HEK293 (cell line): ENCODE measurements at regions not wholly inside any gene's neighbourhood (a gene's known extent, or its start where the extent isn't known, plus 50 kb on each side); places are given as distances from the start of the nearest gene placed in this dataset.

Experiments
- HOXC10 ChIP-seq: sonication (generic); formaldehyde crosslinking; IDR thresholded peaks from 2 replicates; pipeline ENCODE4 v1.8.1; 2023; ENCODE audit warnings: mild to moderate bottlenecking, missing genetic modification reagents
- ZNF274 ChIP-seq, 2 experiments: fragments of 200-500 bp in 1 of 2; fragments of 450-650 bp in 1 of 2; sonication (Bioruptor generic) in 1 of 2; formaldehyde crosslinking in 1 of 2; IDR thresholded peaks; 2 replicates each; pipeline versions ENCODE4 v1.5.1 to v1.6.1; 2014 to 2016; ENCODE audit warnings: borderline replicate concordance in 1 of 2, inconsistent platforms in 1 of 2, low read length in 1 of 2, missing biosample characterization in 1 of 2, missing genetic modification characterization in 1 of 2
- ZNF530 ChIP-seq: fragments of 450-650 bp; formaldehyde crosslinking; IDR thresholded peaks from 2 replicates; pipeline ENCODE4 v1.5.1; 2016; ENCODE audit warnings: low read depth, missing biosample characterization, missing genetic modification characterization
- TF ChIP-seq, protein P1 (sequence below): fragments of 450-650 bp; formaldehyde crosslinking; IDR thresholded peaks from 2 replicates; pipeline ENCODE4 v1.5.1; 2016; ENCODE audit warnings: missing biosample characterization, missing genetic modification characterization
- TF ChIP-seq, protein P2 (sequence below): fragments of 450-650 bp; formaldehyde crosslinking; IDR thresholded peaks from 2 replicates; pipeline ENCODE4 v1.5.1; 2016; ENCODE audit warnings: missing biosample characterization, missing genetic modification characterization
- TF ChIP-seq, protein P3 (sequence below): fragments of 450-650 bp; formaldehyde crosslinking; IDR thresholded peaks from 2 replicates; pipeline ENCODE4 v1.5.1; 2016; ENCODE audit warnings: missing biosample characterization, missing genetic modification characterization

GRCh38 chr9:84593352-84593751, 76.2 kb upstream of the NTRK2 start:
- TF ChIP-seq, protein P1, sequence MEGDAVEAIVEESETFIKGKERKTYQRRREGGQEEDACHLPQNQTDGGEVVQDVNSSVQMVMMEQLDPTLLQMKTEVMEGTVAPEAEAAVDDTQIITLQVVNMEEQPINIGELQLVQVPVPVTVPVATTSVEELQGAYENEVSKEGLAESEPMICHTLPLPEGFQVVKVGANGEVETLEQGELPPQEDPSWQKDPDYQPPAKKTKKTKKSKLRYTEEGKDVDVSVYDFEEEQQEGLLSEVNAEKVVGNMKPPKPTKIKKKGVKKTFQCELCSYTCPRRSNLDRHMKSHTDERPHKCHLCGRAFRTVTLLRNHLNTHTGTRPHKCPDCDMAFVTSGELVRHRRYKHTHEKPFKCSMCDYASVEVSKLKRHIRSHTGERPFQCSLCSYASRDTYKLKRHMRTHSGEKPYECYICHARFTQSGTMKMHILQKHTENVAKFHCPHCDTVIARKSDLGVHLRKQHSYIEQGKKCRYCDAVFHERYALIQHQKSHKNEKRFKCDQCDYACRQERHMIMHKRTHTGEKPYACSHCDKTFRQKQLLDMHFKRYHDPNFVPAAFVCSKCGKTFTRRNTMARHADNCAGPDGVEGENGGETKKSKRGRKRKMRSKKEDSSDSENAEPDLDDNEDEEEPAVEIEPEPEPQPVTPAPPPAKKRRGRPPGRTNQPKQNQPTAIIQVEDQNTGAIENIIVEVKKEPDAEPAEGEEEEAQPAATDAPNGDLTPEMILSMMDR (tag by site-specific recombination) = no peak
- no peak for TF ChIP-seq ZNF274 (IDR thresholded peaks at IDR 0.05; ENCODE audit: low read length)
- no peak for TF ChIP-seq ZNF274 (tag by site-specific recombination; IDR thresholded peaks at IDR 0.05; ENCODE audit: borderline replicate concordance)
- TF ChIP-seq, protein P2, sequence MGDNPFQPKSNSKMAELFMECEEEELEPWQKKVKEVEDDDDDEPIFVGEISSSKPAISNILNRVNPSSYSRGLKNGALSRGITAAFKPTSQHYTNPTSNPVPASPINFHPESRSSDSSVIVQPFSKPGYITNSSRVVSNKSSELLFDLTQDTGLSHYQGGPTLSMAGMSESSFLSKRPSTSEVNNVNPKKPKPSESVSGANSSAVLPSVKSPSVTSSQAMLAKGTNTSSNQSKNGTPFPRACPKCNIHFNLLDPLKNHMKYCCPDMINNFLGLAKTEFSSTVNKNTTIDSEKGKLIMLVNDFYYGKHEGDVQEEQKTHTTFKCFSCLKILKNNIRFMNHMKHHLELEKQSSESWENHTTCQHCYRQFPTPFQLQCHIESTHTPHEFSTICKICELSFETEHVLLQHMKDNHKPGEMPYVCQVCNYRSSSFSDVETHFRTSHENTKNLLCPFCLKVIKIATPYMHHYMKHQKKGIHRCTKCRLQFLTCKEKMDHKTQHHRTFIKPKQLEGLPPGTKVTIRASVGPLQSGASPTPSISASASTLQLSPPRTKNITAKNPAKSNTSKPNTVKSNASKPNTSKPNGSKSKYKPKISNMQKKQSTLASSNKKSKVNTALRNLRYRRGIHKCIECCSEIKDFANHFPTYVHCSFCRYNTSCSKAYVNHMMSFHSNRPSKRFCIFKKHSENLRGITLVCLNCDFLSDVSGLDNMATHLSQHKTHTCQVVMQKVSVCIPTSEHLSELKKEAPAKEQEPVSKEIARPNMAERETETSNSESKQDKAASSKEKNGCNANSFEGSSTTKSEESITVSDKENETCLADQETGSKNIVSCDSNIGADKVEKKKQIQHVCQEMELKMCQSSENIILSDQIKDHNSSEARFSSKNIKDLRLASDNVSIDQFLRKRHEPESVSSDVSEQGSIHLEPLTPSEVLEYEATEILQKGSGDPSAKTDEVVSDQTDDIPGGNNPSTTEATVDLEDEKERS (tag by site-specific recombination) = no peak
- no peak for TF ChIP-seq ZNF530 (tag by site-specific recombination)
- no peak for TF ChIP-seq HOXC10 (CRISPR knock-in tag)
- TF ChIP-seq, protein P3, sequence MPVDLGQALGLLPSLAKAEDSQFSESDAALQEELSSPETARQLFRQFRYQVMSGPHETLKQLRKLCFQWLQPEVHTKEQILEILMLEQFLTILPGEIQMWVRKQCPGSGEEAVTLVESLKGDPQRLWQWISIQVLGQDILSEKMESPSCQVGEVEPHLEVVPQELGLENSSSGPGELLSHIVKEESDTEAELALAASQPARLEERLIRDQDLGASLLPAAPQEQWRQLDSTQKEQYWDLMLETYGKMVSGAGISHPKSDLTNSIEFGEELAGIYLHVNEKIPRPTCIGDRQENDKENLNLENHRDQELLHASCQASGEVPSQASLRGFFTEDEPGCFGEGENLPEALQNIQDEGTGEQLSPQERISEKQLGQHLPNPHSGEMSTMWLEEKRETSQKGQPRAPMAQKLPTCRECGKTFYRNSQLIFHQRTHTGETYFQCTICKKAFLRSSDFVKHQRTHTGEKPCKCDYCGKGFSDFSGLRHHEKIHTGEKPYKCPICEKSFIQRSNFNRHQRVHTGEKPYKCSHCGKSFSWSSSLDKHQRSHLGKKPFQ (tag by site-specific recombination) = no peak
